Neural progenitor cell (in vitro differentiated cells): ENCODE measurements at regions not wholly inside any gene's neighbourhood (a gene's known extent, or its start where the extent isn't known, plus 50 kb on each side); places are given as distances from the start of the nearest gene placed in this dataset.

Experiments
- CTCF ChIP-seq: fragments of 200-600 bp; sonication (generic); IDR thresholded peaks from 2 replicates; pipeline ENCODE4 v1.5.1; 2017; ENCODE audit warnings: antibody characterized with exemption, mild to moderate bottlenecking
- EZH2 ChIP-seq: fragments of 200-600 bp; sonication (generic); IDR thresholded peaks from 2 replicates; pipeline ENCODE4 v1.6.1; 2017; ENCODE audit warnings: antibody characterized with exemption, mild to moderate bottlenecking, moderate library complexity

- TF ChIP-seq CTCF (no peak), EZH2 (no peak)
Measured at GRCh38 chr13:105052711-105053110, 1482.8 kb downstream of the EFNB2 start.
